ENCODE measurements at regions not wholly inside any gene's neighbourhood (a gene's known extent, or its start where the extent isn't known, plus 50 kb on each side); places are given as distances from the start of the nearest gene placed in this dataset.
"Not testable (repeated sequence)": the region's sequence is repeated elsewhere in the genome, so short reads cannot be mapped to it uniquely, and the experiment has no call there.

GRCh38 chr4:95779447-95779846 lies 60.4 kb upstream of the PDHA2 start:
- no peak for DNase-seq

- no peak for DNase-seq
These were observed 61.2 kb upstream of the PDHA2 start for GRCh38 chr4:95778666-95779065.

- not testable (repeated sequence) for DNase-seq
These were observed 69.3 kb upstream of the PDHA2 start for GRCh38 chr4:95770605-95771004.

- DNase-seq, result no peak
These were observed 74.9 kb upstream of the PDHA2 start for GRCh38 chr4:95764961-95765360.

- DNase-seq, result no peak
These were observed 78.0 kb upstream of the PDHA2 start for GRCh38 chr4:95761871-95762270.

- peak; percentile 56 for DNase-seq
These were observed 78.5 kb upstream of the PDHA2 start for GRCh38 chr4:95761426-95761825.

- not testable (repeated sequence) for DNase-seq
These were observed 79.2 kb upstream of the PDHA2 start for GRCh38 chr4:95760646-95761045.

- no peak for DNase-seq
These were observed 81.9 kb upstream of the PDHA2 start for GRCh38 chr4:95758001-95758400.

- DNase-seq, result no peak
These were observed 85.2 kb upstream of the PDHA2 start for GRCh38 chr4:95754667-95755066.

- no peak for DNase-seq
These were observed 90.7 kb upstream of the PDHA2 start for GRCh38 chr4:95749204-95749603.

- DNase-seq, result no peak
These were observed 97.0 kb upstream of the PDHA2 start for GRCh38 chr4:95742872-95743271.

- no peak for DNase-seq
These were observed 97.7 kb upstream of the PDHA2 start for GRCh38 chr4:95742179-95742578.

- no peak for DNase-seq
These were observed 107.8 kb upstream of the PDHA2 start for GRCh38 chr4:95732061-95732460.

GRCh38 chr4:95729596-95729995 lies 110.3 kb upstream of the PDHA2 start:
- DNase-seq, result no peak

GRCh38 chr4:95728145-95728544 lies 111.7 kb upstream of the PDHA2 start:
- DNase-seq, result no peak

- DNase-seq, result no peak
These were observed 124.1 kb upstream of the PDHA2 start for GRCh38 chr4:95715830-95716229.

- no peak for DNase-seq
These were observed 125.3 kb upstream of the PDHA2 start for GRCh38 chr4:95714571-95714970.

GRCh38 chr4:95705323-95705722 lies 134.6 kb upstream of the PDHA2 start:
- DNase-seq, result no peak

GRCh38 chr4:95701500-95702170 lies 138.3 kb upstream of the PDHA2 start:
- DNase-seq, result no peak

GRCh38 chr4:95694411-95694810 lies 145.5 kb upstream of the PDHA2 start:
- no peak for DNase-seq

GRCh38 chr4:95693594-95693993 lies 144.8 kb upstream of the UNC5C start:
- no peak for DNase-seq

GRCh38 chr4:95676190-95676589 lies 127.4 kb upstream of the UNC5C start:
- no peak for DNase-seq

GRCh38 chr4:95675623-95676022 lies 126.8 kb upstream of the UNC5C start:
- no peak for DNase-seq

GRCh38 chr4:95674521-95674981 lies 125.8 kb upstream of the UNC5C start:
- DNase-seq, result no peak

GRCh38 chr4:95672811-95673210 lies 124.0 kb upstream of the UNC5C start:
- DNase-seq, result no peak

All from islet precursor cell (in vitro differentiated cells).